ENCODE measurements at regions not wholly inside any gene's neighbourhood (a gene's known extent, or its start where the extent isn't known, plus 50 kb on each side); places are given as distances from the start of the nearest gene placed in this dataset.
"Not testable (repeated sequence)": the region's sequence is repeated elsewhere in the genome, so short reads cannot be mapped to it uniquely, and the experiment has no call there.

DNA sequence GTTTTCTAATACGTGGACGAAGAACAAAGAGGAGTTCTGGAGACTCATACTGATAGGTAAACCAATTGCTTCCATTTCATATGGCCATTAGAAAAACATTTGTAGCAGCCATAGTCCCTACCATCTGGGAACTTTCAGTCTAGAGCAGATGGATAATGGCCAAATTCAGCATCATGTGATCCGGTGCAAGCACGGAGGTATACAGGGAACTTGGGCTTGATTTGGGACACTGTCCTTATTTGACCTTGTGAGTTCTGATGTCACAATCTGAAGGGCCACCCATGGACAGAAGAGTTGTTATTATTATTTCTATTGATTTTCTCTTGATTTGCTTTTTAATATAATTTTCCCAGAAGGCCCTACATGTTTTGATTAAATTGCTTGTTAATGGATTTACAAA, 154.6 kb upstream of the ZNF267 start:
- intact Hi-C loops (cut with micrococcal nuclease) = no loop called here

DNA sequence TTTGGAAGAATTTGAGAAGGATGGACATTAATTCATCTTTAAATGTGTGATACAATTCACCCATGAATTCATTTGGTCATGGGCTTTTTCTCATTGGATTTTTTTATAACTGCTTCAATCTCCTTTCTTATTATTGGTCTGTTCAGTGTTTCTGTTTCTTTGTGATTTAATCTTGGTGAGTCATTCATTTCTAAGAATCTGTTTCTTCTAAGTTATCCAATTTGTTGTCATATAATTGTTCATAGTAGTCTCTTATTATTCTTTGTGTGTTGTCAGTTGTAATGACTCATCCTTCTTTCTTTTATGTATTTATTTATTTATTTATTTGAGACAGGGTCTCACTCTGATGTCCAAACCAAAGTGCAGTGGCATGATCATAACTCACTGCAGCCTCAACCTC, 146.1 kb upstream of the ZNF267 start:
- intact Hi-C loops (cut with micrococcal nuclease) = no loop called here

DNA sequence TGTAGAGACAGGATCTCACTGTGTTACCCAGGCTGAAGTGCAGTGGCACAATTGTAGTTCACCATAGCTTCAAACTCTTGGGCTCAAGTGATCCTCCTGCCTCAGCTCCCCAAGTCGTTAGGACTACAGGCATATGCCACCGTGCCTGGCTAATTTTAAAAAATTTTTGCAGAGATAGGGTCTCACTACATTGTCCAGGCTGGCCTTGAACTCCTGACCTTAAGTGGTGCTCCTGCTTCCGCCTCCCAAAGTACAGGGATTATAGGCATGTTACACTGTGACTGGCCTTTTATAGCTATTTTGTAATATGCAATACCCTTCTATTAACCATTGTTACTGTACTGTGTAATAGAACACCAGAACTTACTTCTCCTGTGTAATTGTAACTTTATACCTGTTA, 139.3 kb upstream of the ZNF267 start:
- intact Hi-C loops (cut with micrococcal nuclease) = no loop called here

- intact Hi-C loops (cut with micrococcal nuclease) = not testable (repeated sequence)
Measured at GRCh38 chr16:31745098-31745497, 128.5 kb upstream of the ZNF267 start.

- intact Hi-C loops (cut with micrococcal nuclease) = no loop called here
Measured at GRCh38 chr16:31745900-31746299, 127.7 kb upstream of the ZNF267 start.

DNA sequence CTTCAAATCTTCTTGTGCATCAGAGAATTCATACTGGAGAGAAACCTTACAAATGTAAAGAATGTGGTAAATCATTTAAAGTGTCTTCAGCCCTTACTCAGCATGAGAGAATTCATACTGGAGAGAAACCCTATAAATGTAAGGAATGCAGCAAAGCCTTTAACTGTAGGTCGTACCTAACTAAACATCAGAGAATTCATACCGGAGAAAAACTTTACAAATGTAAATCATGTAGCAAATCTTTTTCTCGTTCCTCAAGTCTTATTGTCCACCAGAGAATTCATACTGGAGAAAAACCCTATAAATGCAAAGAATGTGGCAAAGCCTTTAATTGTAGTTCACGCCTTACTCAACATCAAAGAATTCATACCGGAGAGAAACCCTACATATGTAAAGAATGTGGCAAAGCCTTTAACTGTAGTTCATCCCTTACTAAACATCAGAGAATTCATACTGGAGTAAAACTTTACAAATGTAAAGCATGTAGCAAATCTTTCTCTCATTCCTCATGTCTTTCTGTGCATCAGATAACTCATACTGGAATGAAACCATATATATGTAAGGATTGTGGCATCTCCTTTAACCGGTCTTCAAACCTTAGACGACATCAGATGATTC, 118.5 kb upstream of the ZNF267 start:
- intact Hi-C loops (cut with micrococcal nuclease) = loop anchor here (10.0 kb wide), 1 partner anchor 170 kb away; no protein-coding TSS in a partner anchor

DNA sequence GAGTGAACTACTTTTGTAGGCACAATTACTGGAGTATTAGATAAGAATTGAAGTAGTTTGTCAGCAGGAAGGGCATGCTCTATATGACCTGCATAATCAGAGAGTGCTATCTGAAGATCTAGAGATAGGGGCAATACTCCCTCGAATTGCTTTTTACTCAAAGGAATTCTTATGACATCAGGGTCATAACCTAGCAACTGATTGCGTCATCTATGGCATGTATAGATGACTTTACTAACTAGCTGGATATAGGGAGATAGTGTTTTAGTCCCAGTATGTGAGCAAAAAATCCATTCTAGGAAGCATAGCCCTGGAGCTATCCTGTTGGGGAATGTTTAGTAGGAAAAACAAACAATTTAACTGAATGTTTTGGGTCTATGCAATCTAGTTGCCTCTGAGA, 109.5 kb upstream of the ZNF267 start:
- intact Hi-C loops (cut with micrococcal nuclease) = no loop called here

DNA sequence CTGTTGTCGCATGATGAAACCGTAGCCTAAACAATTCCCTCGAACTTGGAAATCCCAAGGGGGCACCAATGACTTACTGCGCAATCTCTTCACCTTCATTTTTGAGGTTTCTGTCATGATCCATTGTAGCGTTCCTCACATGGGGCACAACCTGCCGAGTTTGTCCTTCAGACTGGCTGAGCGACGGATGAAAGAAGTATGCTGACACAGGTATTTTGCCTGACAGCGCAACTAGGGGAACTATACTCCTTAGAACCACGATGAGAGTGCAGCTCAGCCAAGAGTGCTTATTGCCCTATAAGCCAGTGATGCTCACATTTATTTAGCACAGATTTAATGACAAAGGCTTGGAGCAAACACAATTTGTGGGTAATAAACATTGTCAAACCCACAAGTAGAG, 106.3 kb upstream of the ZNF267 start:
- intact Hi-C loops (cut with micrococcal nuclease) = no loop called here

GRCh38 chr16:31780342-31780741, 93.3 kb upstream of the ZNF267 start:
- intact Hi-C loops (cut with micrococcal nuclease) = no loop called here

DNA sequence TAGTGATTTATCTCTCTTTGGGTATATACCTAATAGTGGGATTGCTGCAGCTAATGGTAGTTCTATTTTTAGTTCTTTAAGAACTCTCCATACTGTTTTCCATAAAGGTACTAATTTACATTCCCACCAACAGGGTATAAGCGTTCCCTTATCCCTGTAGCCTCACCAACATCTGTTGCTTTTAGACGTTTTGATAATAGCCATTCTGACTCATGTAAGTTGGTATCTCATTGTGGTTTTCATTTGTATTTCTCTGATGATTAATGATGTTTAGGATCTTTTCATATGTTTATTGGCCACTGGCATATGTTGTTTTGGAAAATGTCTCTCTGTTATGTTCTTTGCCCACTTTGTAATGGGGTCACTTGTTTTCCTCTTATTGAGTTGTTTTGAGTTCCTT, 88.5 kb upstream of the ZNF267 start:
- intact Hi-C loops (cut with micrococcal nuclease) = no loop called here

DNA sequence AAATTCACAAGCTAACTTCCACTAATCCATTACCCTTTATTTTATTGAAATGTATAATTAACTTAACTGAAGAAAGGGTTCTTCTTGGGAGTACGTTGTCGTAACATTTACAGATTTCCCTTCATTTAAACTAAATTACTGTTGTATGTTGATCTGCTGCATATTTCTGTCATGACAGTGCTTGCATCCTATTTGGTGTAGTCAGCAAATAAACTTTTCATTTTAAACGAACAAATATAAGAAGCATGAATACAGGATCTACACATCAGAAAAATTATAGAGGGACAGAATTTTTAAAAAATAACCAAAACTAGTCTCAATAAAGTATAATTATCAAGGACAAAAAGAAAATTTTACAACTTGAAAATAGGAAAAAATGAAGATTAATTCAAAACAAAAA, 66.5 kb upstream of the ZNF267 start:
- intact Hi-C loops (cut with micrococcal nuclease) = no loop called here

GRCh38 chr16:31810863-31811262, 62.7 kb upstream of the ZNF267 start:
- intact Hi-C loops (cut with micrococcal nuclease) = no loop called here

DNA sequence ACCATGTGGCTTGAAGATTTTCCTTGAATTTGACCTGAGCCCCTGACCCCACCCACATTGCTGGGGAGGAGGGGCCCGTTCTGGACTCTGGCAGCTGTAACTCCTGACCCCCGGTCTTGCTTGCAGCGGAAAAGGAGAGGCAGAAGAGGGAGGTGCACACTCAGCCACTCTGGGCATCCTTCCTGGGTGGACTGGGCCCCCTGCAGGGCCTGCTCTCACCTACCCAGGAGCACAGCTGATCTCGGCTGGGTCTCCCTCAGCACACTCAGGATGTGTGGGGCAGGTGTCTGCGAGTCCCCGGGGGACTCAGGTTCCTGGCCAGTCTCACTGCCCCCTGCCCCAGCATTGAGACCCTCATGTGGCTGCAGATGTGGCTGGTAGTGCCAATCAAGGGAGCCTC, 57.5 kb upstream of the ZNF267 start:
- intact Hi-C loops (cut with micrococcal nuclease) = not testable (repeated sequence)

DNA sequence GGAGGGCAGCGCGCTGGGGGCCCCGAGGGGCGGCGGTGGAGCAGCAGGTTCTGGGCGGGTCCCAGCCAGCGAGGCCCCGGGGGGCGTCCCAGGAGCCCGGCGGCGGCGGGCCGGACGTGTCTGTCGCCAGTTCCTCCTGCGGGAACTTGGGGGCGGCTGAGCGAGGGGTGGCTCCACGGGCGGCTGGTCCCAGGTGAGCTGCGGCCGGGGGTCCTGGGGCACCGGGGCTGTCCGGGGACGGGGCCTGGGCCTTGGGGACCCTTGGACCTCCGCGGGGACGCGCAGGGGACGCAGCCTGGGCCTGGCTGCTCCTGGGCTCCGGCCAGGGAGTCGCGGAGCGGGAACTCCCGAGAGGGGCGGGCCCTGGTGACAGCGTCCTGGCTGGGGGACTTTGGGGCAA, 54.2 kb upstream of the ZNF267 start:
- intact Hi-C loops (cut with micrococcal nuclease) = no loop called here

GRCh38 chr16:31819948-31820347, 53.7 kb upstream of the ZNF267 start:
- intact Hi-C loops (cut with micrococcal nuclease) = no loop called here
